ENCODE measurements at regions not wholly inside any gene's neighbourhood (a gene's known extent, or its start where the extent isn't known, plus 50 kb on each side); places are given as distances from the start of the nearest gene placed in this dataset.
"Not testable (repeated sequence)": the region's sequence is repeated elsewhere in the genome, so short reads cannot be mapped to it uniquely, and the experiment has no call there.

- Histone ChIP-seq H3K4me2 (no peak overlapping the region), H2AFZ (ENCODE audit: low read depth) (no peak overlapping the region), H3K79me2 (ENCODE audit: insufficient read depth, low read depth) (no peaks in the 10 kb centered on the region)
These were observed 82.2 kb upstream of the VEPH1 start for GRCh38 chr3:157585386-157585785.

DNA sequence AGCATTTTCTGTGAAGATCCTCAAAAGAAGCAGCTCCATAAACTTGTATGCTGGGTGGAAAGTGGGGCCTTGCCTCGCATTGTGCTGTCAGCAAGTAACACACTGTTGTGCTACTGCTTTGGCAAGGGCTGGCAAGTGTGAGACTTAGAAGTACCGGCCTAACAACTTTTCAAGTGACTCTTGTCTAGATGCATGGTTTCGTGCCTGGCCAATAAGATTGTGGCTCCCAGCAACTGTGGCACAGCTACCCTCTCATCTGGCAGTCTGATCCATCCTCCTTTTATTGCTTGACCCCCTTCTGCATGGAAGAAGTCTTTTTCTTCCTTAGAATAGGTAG lies 79.4 kb upstream of the VEPH1 start:
- H3K27ac ChIP-seq = no peak overlapping the region
- no peaks in the 10 kb centered on the region for H3K36me3 ChIP-seq (ENCODE audit: insufficient read depth)
- H3K4me1 ChIP-seq (ENCODE audit: low read depth, poor library complexity, severe bottlenecking) = no peaks in the 10 kb centered on the region
- H3K4me3 ChIP-seq (IDR thresholded peaks at IDR 0.05; ENCODE audit: insufficient read depth, low read depth, low read length) = no peak overlapping the region
- no peak overlapping the region for H2AFZ ChIP-seq (ENCODE audit: low read depth)
- H3K27me3 ChIP-seq (ENCODE audit: insufficient read depth, low read depth) = no peaks in the 10 kb centered on the region
- H3K79me2 ChIP-seq (ENCODE audit: insufficient read depth, low read depth) = no peaks in the 10 kb centered on the region
- H4K20me1 ChIP-seq (ENCODE audit: insufficient read depth) = no peaks in the 10 kb centered on the region
- no peak overlapping the region for H3K4me2 ChIP-seq
- TF ChIP-seq, protein P1, sequence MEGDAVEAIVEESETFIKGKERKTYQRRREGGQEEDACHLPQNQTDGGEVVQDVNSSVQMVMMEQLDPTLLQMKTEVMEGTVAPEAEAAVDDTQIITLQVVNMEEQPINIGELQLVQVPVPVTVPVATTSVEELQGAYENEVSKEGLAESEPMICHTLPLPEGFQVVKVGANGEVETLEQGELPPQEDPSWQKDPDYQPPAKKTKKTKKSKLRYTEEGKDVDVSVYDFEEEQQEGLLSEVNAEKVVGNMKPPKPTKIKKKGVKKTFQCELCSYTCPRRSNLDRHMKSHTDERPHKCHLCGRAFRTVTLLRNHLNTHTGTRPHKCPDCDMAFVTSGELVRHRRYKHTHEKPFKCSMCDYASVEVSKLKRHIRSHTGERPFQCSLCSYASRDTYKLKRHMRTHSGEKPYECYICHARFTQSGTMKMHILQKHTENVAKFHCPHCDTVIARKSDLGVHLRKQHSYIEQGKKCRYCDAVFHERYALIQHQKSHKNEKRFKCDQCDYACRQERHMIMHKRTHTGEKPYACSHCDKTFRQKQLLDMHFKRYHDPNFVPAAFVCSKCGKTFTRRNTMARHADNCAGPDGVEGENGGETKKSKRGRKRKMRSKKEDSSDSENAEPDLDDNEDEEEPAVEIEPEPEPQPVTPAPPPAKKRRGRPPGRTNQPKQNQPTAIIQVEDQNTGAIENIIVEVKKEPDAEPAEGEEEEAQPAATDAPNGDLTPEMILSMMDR (conservative IDR thresholded peaks at IDR 0.05; ENCODE audit: low read depth, low read length) = no peak
- H3K9ac ChIP-seq = no peak overlapping the region

More at GRCh38 chr3:157585386-157585785, 82.2 kb upstream of the VEPH1 start:
- Histone ChIP-seq H3K27me3 (ENCODE audit: insufficient read depth, low read depth) (no peaks in the 10 kb centered on the region), H3K4me3 (IDR thresholded peaks at IDR 0.05; ENCODE audit: insufficient read depth, low read depth, low read length) (no peak overlapping the region), H4K20me1 (ENCODE audit: insufficient read depth) (no peaks in the 10 kb centered on the region), H3K4me1 (ENCODE audit: low read depth, poor library complexity, severe bottlenecking) (no peaks in the 10 kb centered on the region), H3K27ac (no peak overlapping the region), H3K9ac (no peak overlapping the region), H3K36me3 (ENCODE audit: insufficient read depth) (no peaks in the 10 kb centered on the region)
- TF ChIP-seq, protein P1 (conservative IDR thresholded peaks at IDR 0.05; ENCODE audit: low read depth, low read length) = no peak

- not testable (repeated sequence) for H3K4me3 ChIP-seq (IDR thresholded peaks at IDR 0.05; ENCODE audit: insufficient read depth, low read depth, low read length); H3K27me3 ChIP-seq (ENCODE audit: insufficient read depth, low read depth); H3K9ac ChIP-seq; H3K4me2 ChIP-seq; H3K79me2 ChIP-seq (ENCODE audit: insufficient read depth, low read depth); H2AFZ ChIP-seq (ENCODE audit: low read depth); H4K20me1 ChIP-seq (ENCODE audit: insufficient read depth); H3K27ac ChIP-seq; H3K36me3 ChIP-seq (ENCODE audit: insufficient read depth); H3K4me1 ChIP-seq (ENCODE audit: low read depth, poor library complexity, severe bottlenecking)
These were observed 78.9 kb upstream of the VEPH1 start for GRCh38 chr3:157581956-157582636.

DNA sequence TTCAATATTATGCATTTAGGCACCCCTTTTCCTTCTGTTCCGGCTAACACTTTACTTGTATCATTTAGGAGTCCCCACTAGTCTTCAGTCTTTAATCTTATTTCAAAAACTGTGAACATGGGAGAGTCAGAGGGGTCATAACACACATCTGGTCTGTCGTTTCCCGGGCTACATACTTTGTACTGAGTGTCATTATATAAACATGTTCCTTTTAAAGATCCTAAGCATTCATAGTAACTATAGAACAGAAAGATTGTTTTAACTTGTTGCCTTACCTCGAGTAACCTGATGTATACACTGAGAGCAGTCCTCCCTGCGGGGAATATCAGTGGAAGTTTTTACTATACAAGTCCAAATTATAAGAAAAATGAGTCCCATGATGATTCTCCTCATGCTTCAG lies 78.2 kb upstream of the VEPH1 start:
- Histone ChIP-seq H3K27me3 (ENCODE audit: insufficient read depth, low read depth) (no peaks in the 10 kb centered on the region), H3K79me2 (ENCODE audit: insufficient read depth, low read depth) (no peaks in the 10 kb centered on the region), H2AFZ (ENCODE audit: low read depth) (no peak overlapping the region), H3K4me3 (IDR thresholded peaks at IDR 0.05; ENCODE audit: insufficient read depth, low read depth, low read length) (no peak overlapping the region), H3K27ac (no peak overlapping the region), H3K9ac (no peak overlapping the region), H4K20me1 (ENCODE audit: insufficient read depth) (no peaks in the 10 kb centered on the region), H3K36me3 (ENCODE audit: insufficient read depth) (no peaks in the 10 kb centered on the region), H3K4me1 (ENCODE audit: low read depth, poor library complexity, severe bottlenecking) (no peaks in the 10 kb centered on the region), H3K4me2 (no peak overlapping the region)
- TF ChIP-seq, protein P1 (conservative IDR thresholded peaks at IDR 0.05; ENCODE audit: low read depth, low read length) = no peak

GRCh38 chr3:157578181-157578580 lies 75.0 kb upstream of the VEPH1 start:
- no peaks in the 10 kb centered on the region for H3K4me1 ChIP-seq (ENCODE audit: low read depth, poor library complexity, severe bottlenecking)
- no peak overlapping the region for H3K27ac ChIP-seq
- H2AFZ ChIP-seq (ENCODE audit: low read depth) = no peak overlapping the region
- no peak overlapping the region for H3K4me3 ChIP-seq (IDR thresholded peaks at IDR 0.05; ENCODE audit: insufficient read depth, low read depth, low read length)
- no peak overlapping the region for H3K9ac ChIP-seq
- H3K27me3 ChIP-seq (ENCODE audit: insufficient read depth, low read depth) = no peaks in the 10 kb centered on the region
- no peaks in the 10 kb centered on the region for H4K20me1 ChIP-seq (ENCODE audit: insufficient read depth)
- no peaks in the 10 kb centered on the region for H3K79me2 ChIP-seq (ENCODE audit: insufficient read depth, low read depth)
- TF ChIP-seq, protein P1 (conservative IDR thresholded peaks at IDR 0.05; ENCODE audit: low read depth, low read length) = no peak
- no peak overlapping the region for H3K4me2 ChIP-seq
- no peaks in the 10 kb centered on the region for H3K36me3 ChIP-seq (ENCODE audit: insufficient read depth)

Data from KMS-11 (cell line).